IMR-90 (cell line): ENCODE measurements at regions not wholly inside any gene's neighbourhood (a gene's known extent, or its start where the extent isn't known, plus 50 kb on each side); places are given as distances from the start of the nearest gene placed in this dataset.

Source experiments
- ATAC-seq: fragments of 200-7000 bp; cut with Tn5 transposase; 2 replicates; pipeline ENCODE4 v1.9.1; 2020; ENCODE audit warnings: low read depth, mild to moderate bottlenecking, moderate library complexity
- BruUV-seq: library from RNA; stranded (reverse); fragments of 400-500 nt; replicated peaks from 2 replicates; lab custom pipeline; 2021; lab: Mats Ljungman, UMichigan
- CTCF ChIA-PET: fragments of 300-600 bp; formaldehyde crosslinking; extraction: SDS; loops from one replicate; lab custom pipeline; 2021; ENCODE audit warnings: antibody characterized with exemption; lab: Yijun Ruan, JAX
- POLR2A ChIA-PET: fragments of 300-600 bp; sonication (Branson Sonifier 250); formaldehyde crosslinking; loops from one replicate; lab custom pipeline; 2022; ENCODE audit warnings: antibody characterized with exemption; ENCODE audit not compliant: unreplicated experiment; lab: Charles Lee
- DNase-seq: peaks from one replicate; pipeline ENCODE4 v3.0.0; 2013
- H2AFZ ChIP-seq: replicated peaks from 2 replicates; pipeline ENCODE3; 2013; ENCODE audit warnings: low read length, mild to moderate bottlenecking; ENCODE audit not compliant: poor library complexity
- H2AK5ac ChIP-seq: 2 replicates; pipeline ENCODE4 v1.6.1; 2013; ENCODE audit warnings: low read depth, low read length, inconsistent platforms
- H2AK9ac ChIP-seq: replicated peaks from 2 replicates; pipeline ENCODE3; 2013; ENCODE audit warnings: mild to moderate bottlenecking, low read depth, low read length, moderate library complexity; ENCODE audit not compliant: poor library complexity
- H2BK120ac ChIP-seq: 2 replicates; pipeline ENCODE4 v1.6.1; 2013; ENCODE audit warnings: low read depth, low read length, inconsistent platforms
- H2BK15ac ChIP-seq: 3 replicates; pipeline ENCODE4 v1.6.1; 2013; ENCODE audit warnings: low read depth, low read length, inconsistent platforms
- H2BK20ac ChIP-seq: 2 replicates; pipeline ENCODE4 v1.6.1; 2013; ENCODE audit warnings: low read depth, mild to moderate bottlenecking, inconsistent platforms, low read length, moderate library complexity
- H2BK5ac ChIP-seq: 2 replicates; pipeline ENCODE4 v1.6.1; 2013; ENCODE audit warnings: mild to moderate bottlenecking, low read depth, low read length, inconsistent platforms; ENCODE audit not compliant: poor library complexity, severe bottlenecking
- H3K14ac ChIP-seq: replicated peaks from 2 replicates; pipeline ENCODE4 v1.6.1; 2013; ENCODE audit warnings: low read depth, low read length, inconsistent platforms
- H3K18ac ChIP-seq: 2 replicates; pipeline ENCODE4 v1.6.1; 2013; ENCODE audit warnings: low read depth, low read length, control low read depth
- H3K23ac ChIP-seq: 2 replicates; pipeline ENCODE4 v1.6.1; 2013; ENCODE audit warnings: low read depth, low read length, inconsistent platforms
- H3K27ac ChIP-seq: 2 replicates; pipeline ENCODE4 v1.5.1; 2013; ENCODE audit warnings: mild to moderate bottlenecking, control low read depth, low read length; ENCODE audit not compliant: insufficient read depth
- H3K27me3 ChIP-seq: 2 replicates; pipeline ENCODE4 v1.6.1; 2013; ENCODE audit warnings: low read length; ENCODE audit not compliant: control insufficient read depth, insufficient read depth
- H3K36me3 ChIP-seq: 2 replicates; pipeline ENCODE4 v1.6.1; 2013; ENCODE audit warnings: low read length, mixed read lengths; ENCODE audit not compliant: control insufficient read depth, insufficient read depth
- H3K4ac ChIP-seq: 2 replicates; pipeline ENCODE4 v1.6.1; 2013; ENCODE audit warnings: low read depth, low read length, inconsistent platforms
- H3K4me1 ChIP-seq: 2 replicates; pipeline ENCODE4 v1.6.1; 2013; ENCODE audit warnings: low read length, mixed read lengths; ENCODE audit not compliant: control insufficient read depth, insufficient read depth
- H3K4me2 ChIP-seq: 2 replicates; pipeline ENCODE4 v1.6.1; 2013; ENCODE audit warnings: low read depth, mild to moderate bottlenecking, control low read depth, low read length, moderate library complexity
- H3K4me3 ChIP-seq: 2 replicates; pipeline ENCODE4 v1.5.1; 2013; ENCODE audit warnings: low read depth, mild to moderate bottlenecking, control low read depth, low read length, moderate library complexity; ENCODE audit not compliant: insufficient read depth
- H3K56ac ChIP-seq: 2 replicates; pipeline ENCODE4 v1.6.1; 2013; ENCODE audit warnings: low read length, inconsistent platforms; ENCODE audit not compliant: insufficient read depth; ENCODE audit errors: extremely low read depth
- H3K79me1 ChIP-seq, 2 experiments: 2 replicates each; pipeline ENCODE4 v1.6.1; 2013; ENCODE audit warnings: low read length in 2 of 2, inconsistent platforms in 1 of 2, low read depth in 1 of 2
- H3K9ac ChIP-seq: 2 replicates; pipeline ENCODE4 v1.6.1; 2013; ENCODE audit warnings: low read depth, low read length, control low read depth
- H3K9me1 ChIP-seq: 2 replicates; pipeline ENCODE4 v1.6.1; 2013; ENCODE audit warnings: low read length, inconsistent platforms; ENCODE audit not compliant: insufficient read depth
- H3K9me3 ChIP-seq: 2 replicates; pipeline ENCODE4 v1.6.1; 2013; ENCODE audit warnings: low read length; ENCODE audit not compliant: control insufficient read depth, insufficient read depth
- H4K20me1 ChIP-seq: 2 replicates; pipeline ENCODE4 v1.6.1; 2013; ENCODE audit warnings: low read length, inconsistent platforms; ENCODE audit not compliant: insufficient read depth
- H4K5ac ChIP-seq: 2 replicates; pipeline ENCODE4 v1.6.1; 2013; ENCODE audit warnings: mild to moderate bottlenecking, low read depth, low read length, control low read depth
- H4K8ac ChIP-seq, 2 experiments: 2 replicates each; pipeline ENCODE4 v1.6.1; 2013; ENCODE audit warnings: low read depth in 2 of 2, low read length in 2 of 2, control low read depth in 1 of 2, inconsistent platforms in 1 of 2
- H4K91ac ChIP-seq: 2 replicates; pipeline ENCODE4 v1.6.1; 2013; ENCODE audit warnings: low read depth, low read length, inconsistent platforms; ENCODE audit not compliant: insufficient read depth
- BHLHE40 ChIP-seq: fragments of 150-350 bp; IDR thresholded peaks from 2 replicates; pipeline ENCODE4 v1.6.1; 2016; ENCODE audit warnings: mild to moderate bottlenecking, low read depth, low read length
- CEBPB ChIP-seq: IDR thresholded peaks from 2 replicates; pipeline ENCODE4 v1.6.1; 2012; ENCODE audit warnings: low read depth, low read length, improper control_type of control experiment
- CHD1 ChIP-seq: IDR thresholded peaks from 2 replicates; pipeline ENCODE4 v1.6.1; 2012; ENCODE audit warnings: low read depth, low read length, improper control_type of control experiment
- CTCF ChIP-seq: conservative IDR thresholded peaks from 2 replicates; pipeline ENCODE4 v1.5.1; 2012; ENCODE audit warnings: mild to moderate bottlenecking, low read depth, low read length, improper control_type of control experiment
- FOS ChIP-seq: fragments of 150-350 bp; IDR thresholded peaks from 2 replicates; pipeline ENCODE4 v1.6.1; 2016; ENCODE audit warnings: low read depth, low read length
- MAFK ChIP-seq: IDR thresholded peaks from 2 replicates; pipeline ENCODE4 v1.6.1; 2012; ENCODE audit warnings: low read depth, low read length, improper control_type of control experiment
- MAZ ChIP-seq: IDR thresholded peaks from 2 replicates; pipeline ENCODE4 v1.6.1; 2012; ENCODE audit warnings: low read depth, mild to moderate bottlenecking, low read length, improper control_type of control experiment, moderate library complexity, borderline replicate concordance
- NFE2L2 ChIP-seq: fragments of 150-350 bp; IDR thresholded peaks from 2 replicates; pipeline ENCODE4 v1.6.1; 2016; ENCODE audit warnings: low read depth, mild to moderate bottlenecking, low read length
- POLR2A ChIP-seq: IDR thresholded peaks from 2 replicates; pipeline ENCODE4 v1.6.1; 2012; ENCODE audit warnings: mild to moderate bottlenecking, low read depth, low read length
- RCOR1 ChIP-seq: IDR thresholded peaks from 2 replicates; pipeline ENCODE4 v1.6.1; 2012; ENCODE audit warnings: mild to moderate bottlenecking, low read length, improper control_type of control experiment; ENCODE audit not compliant: insufficient replicate concordance
- RFX5 ChIP-seq: IDR thresholded peaks from 2 replicates; pipeline ENCODE4 v1.8.0; 2012; ENCODE audit warnings: low read depth, mild to moderate bottlenecking, low read length, moderate library complexity
- SMC3 ChIP-seq: fragments of 150-350 bp; IDR thresholded peaks from 2 replicates; pipeline ENCODE4 v1.6.1; 2016; ENCODE audit warnings: low read depth, mild to moderate bottlenecking, antibody characterized with exemption, low read length, moderate library complexity
- WGBS, 2 experiments: methylation state at CpG; one replicate each; pipeline versions ENCODE4 v1.1.5 to v1.1.7; 2013; ENCODE audit warnings: missing lambda C conversion rate in 2 of 2; ENCODE audit not compliant: insufficient read length in 1 of 2; ENCODE audit errors: extremely low coverage in 2 of 2; 5-methylcytosine and 5-hydroxymethylcytosine counted together
- dilution Hi-C: fragments of 300-500 bp; cut with HindIII; formaldehyde crosslinking; loops from one replicate; pipeline ENCODE4 v1.14.3; 2018; ENCODE audit warnings: low sequenced_read_pairs; ENCODE audit not compliant: unreplicated experiment
- in situ Hi-C: fragments of 300-500 bp; cut with MboI; formaldehyde crosslinking; loops from 3 replicates; pipeline ENCODE4 v1.14.3; 2019; ENCODE audit warnings: low sequenced_read_pairs, inconsistent platforms, mixed read lengths
- intact Hi-C: fragments of 100-400 bp; cut with micrococcal nuclease; formaldehyde crosslinking; loops from 2 replicates; pipeline ENCODE4 v1.10.0; 2022
- TF ChIP-seq, protein P1 (sequence below): fragments of 150-350 bp; IDR thresholded peaks from 2 replicates; pipeline ENCODE4 v1.6.1; 2017; ENCODE audit warnings: mild to moderate bottlenecking, antibody characterized with exemption, low read length, low read depth
- TF ChIP-seq, protein P2 (sequence below): fragments of 150-350 bp; IDR thresholded peaks from 2 replicates; pipeline ENCODE4 v1.6.1; 2016; ENCODE audit warnings: low read depth, mild to moderate bottlenecking, low read length, moderate library complexity, borderline replicate concordance

DNA sequence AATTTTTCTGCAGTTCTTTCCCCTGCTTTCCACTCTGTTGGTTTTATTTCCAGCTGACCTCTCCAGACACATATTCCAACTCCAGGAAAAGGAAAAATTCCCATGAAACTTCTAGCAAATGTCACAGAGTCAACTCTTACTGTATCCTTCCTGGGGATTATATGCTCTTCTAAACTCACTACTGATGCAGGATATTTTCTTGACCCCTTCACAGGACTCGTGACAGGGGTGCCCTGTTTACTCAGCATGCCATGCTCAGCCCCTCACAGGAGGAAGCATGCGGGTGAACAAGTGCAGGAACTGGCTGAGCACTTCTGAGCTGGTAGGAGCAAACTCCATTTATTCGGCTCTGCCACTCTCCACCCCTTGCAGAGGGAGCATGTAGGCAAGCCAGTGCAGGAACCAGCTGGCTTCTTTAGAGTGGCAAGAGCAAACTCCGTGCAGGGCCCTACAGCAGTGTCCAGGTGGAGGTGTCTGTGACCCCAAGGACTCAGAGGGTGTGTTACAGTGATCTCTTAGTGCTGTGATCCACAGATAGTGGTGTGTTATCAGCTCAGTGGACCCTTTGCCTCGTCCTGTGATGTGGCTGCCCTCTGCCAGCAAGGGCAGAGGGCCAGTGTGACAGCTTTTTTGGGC is 413.6 kb upstream of the GRM7 start:
- POLR2A ChIA-PET: no interaction called here
- Histone ChIP-seq H3K9ac (no peak overlapping the region), H3K27me3 (no peaks in the 10 kb centered on the region), H3K18ac (no peak overlapping the region), H2BK15ac (no peak overlapping the region), H3K23ac (no peak overlapping the region), H3K9me3 (peaks cover 13% of the 10 kb centered on the region), H3K4ac (no peak overlapping the region), H2AK5ac (no peak overlapping the region), H4K8ac (no peak overlapping the region), H3K4me3 (no peak overlapping the region), H3K4me1 (no peaks in the 10 kb centered on the region), H3K56ac (no peak overlapping the region), H2BK5ac (no peak overlapping the region), H3K9me1 (no peaks in the 10 kb centered on the region), H3K14ac (no peak overlapping the region), H4K5ac (no peak overlapping the region), H2BK20ac (no peak overlapping the region), H3K27ac (no peak overlapping the region), H2AFZ (no peak overlapping the region), H3K79me1 (no peaks in the 10 kb centered on the region), H3K36me3 (no peaks in the 10 kb centered on the region), H2BK120ac (no peak overlapping the region), H3K4me2 (no peak overlapping the region), H4K91ac (no peak overlapping the region), H4K20me1 (no peaks in the 10 kb centered on the region), H2AK9ac (no peak overlapping the region)
- CTCF ChIA-PET: no interaction called here
- dilution Hi-C loops: no loop called here
- DNase-seq (no peak), ATAC-seq (no peak)
- BruUV-seq: no TSS peak
- intact Hi-C loops: no loop called here
- TF ChIP-seq POLR2A: no peak
- TF ChIP-seq, protein P1, sequence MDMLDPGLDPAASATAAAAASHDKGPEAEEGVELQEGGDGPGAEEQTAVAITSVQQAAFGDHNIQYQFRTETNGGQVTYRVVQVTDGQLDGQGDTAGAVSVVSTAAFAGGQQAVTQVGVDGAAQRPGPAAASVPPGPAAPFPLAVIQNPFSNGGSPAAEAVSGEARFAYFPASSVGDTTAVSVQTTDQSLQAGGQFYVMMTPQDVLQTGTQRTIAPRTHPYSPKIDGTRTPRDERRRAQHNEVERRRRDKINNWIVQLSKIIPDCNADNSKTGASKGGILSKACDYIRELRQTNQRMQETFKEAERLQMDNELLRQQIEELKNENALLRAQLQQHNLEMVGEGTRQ: no peak
- TF ChIP-seq MAZ: no peak
- no peak for TF ChIP-seq BHLHE40
- no peak for TF ChIP-seq MAFK
- no peak for TF ChIP-seq FOS
- TF ChIP-seq NFE2L2: no peak
- TF ChIP-seq, protein P2, sequence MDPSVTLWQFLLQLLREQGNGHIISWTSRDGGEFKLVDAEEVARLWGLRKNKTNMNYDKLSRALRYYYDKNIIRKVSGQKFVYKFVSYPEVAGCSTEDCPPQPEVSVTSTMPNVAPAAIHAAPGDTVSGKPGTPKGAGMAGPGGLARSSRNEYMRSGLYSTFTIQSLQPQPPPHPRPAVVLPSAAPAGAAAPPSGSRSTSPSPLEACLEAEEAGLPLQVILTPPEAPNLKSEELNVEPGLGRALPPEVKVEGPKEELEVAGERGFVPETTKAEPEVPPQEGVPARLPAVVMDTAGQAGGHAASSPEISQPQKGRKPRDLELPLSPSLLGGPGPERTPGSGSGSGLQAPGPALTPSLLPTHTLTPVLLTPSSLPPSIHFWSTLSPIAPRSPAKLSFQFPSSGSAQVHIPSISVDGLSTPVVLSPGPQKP: no peak
- TF ChIP-seq CEBPB: no peak
- no peak for TF ChIP-seq RCOR1
- no peak for TF ChIP-seq RFX5
- TF ChIP-seq SMC3: no peak
- TF ChIP-seq CTCF: no peak
- no peak for TF ChIP-seq CHD1
- no CpG with 5 or more reads among the region's 5 CpGs for WGBS, 2 experiments
- in situ Hi-C loops: no loop called here
